Left ventricle myocardium inferior (tissue), 1 donor: ENCODE measurements at regions not wholly inside any gene's neighbourhood (a gene's known extent, or its start where the extent isn't known, plus 50 kb on each side); places are given as distances from the start of the nearest gene placed in this dataset.

ENCODE experiments used
- DNase-seq: peaks from one replicate; pipeline ENCODE4 v3.0.0-alpha.2; 2020
- H3K27ac ChIP-seq: fragments of 200-600 bp; replicated peaks from 2 replicates; pipeline ENCODE4 v1.8.0; 2021
- H3K27me3 ChIP-seq: fragments of 200-600 bp; 2 replicates; pipeline ENCODE4 v1.8.0; 2021; ENCODE audit warnings: low read depth
- H3K36me3 ChIP-seq: fragments of 200-600 bp; 2 replicates; pipeline ENCODE4 v1.8.0; 2021
- H3K4me1 ChIP-seq: fragments of 200-600 bp; 2 replicates; pipeline ENCODE4 v1.8.0; 2021
- H3K4me3 ChIP-seq: fragments of 200-600 bp; 2 replicates; pipeline ENCODE4 v1.8.0; 2021; ENCODE audit warnings: mild to moderate bottlenecking, moderate library complexity
- H3K9me3 ChIP-seq: fragments of 200-600 bp; replicated peaks from 2 replicates; pipeline ENCODE4 v1.8.0; 2021
- CTCF ChIP-seq: fragments of 200-600 bp; IDR thresholded peaks from 2 replicates; pipeline ENCODE4 v1.8.0; 2021; ENCODE audit warnings: antibody characterized with exemption, mild to moderate bottlenecking, borderline replicate concordance
- intact Hi-C: fragments of 100-400 bp; cut with micrococcal nuclease; formaldehyde crosslinking; loops from one replicate; pipeline ENCODE4 v1.11.0; 2022
- donor health status: DM: no; HTN: yes; CAD: no; lungs with severe emphysema.

- H3K4me3 ChIP-seq, result no peak overlapping the region
- no peaks in the 10 kb centered on the region for H3K9me3 ChIP-seq
- peaks cover 3% of the 10 kb centered on the region for H3K27me3 ChIP-seq
- no peaks in the 10 kb centered on the region for H3K4me1 ChIP-seq
- intact Hi-C loops, result no loop called here
- H3K36me3 ChIP-seq, result no peaks in the 10 kb centered on the region
- no peak for DNase-seq
- no peak for TF ChIP-seq CTCF
- no peak overlapping the region for H3K27ac ChIP-seq
These were observed 91.4 kb upstream of the AGAP1 start for GRCh38 chr2:235402422-235402821.

DNA sequence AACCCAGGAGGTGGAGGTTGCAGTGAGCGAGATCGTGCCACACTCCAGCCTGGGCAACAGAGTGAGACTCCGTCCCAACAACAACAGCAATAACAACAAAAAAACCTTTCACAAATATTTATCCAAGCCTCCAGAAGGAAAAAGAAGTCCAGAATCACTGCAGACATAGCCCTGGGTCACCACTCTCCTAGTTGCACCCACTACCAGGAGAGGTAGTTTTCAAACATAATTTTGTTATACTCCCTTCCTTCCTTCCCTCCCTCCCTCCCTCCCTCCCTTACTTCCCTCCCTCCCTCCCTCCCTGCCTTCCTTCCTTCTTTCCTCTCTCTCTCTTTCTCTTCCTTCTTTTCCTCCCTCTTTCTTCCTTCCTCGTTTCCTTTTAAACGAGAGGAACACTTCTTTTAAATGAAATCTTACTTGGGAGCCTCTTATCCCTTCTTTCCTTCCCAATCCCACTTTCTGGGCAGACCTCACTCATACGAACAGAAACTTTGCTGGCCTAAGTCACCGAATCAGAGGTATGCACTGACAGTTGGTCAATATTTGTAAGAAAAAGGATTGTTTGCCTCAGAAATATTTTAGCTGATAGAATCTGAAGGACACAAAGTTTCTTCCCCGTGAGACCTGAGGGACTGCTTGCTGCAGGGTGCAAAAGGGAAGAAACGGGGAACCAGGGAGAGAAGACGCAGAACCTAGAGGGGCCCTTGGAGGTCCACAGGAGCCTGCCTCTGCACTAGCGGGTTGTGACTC is 88.1 kb upstream of the AGAP1 start:
- Histone ChIP-seq H3K4me3 (no peak overlapping the region), H3K27me3 (no peaks in the 10 kb centered on the region), H3K4me1 (no peaks in the 10 kb centered on the region), H3K27ac (no peak overlapping the region), H3K36me3 (no peaks in the 10 kb centered on the region), H3K9me3 (no peaks in the 10 kb centered on the region)
- DNase-seq, result no peak
- no peak for TF ChIP-seq CTCF
- intact Hi-C loops, result no loop called here

GRCh38 chr2:235406430-235406829 is 87.4 kb upstream of the AGAP1 start:
- intact Hi-C loops, result no loop called here
- H3K9me3 ChIP-seq, result no peaks in the 10 kb centered on the region
- no peaks in the 10 kb centered on the region for H3K4me1 ChIP-seq
- DNase-seq, result no peak
- H3K27me3 ChIP-seq, result no peaks in the 10 kb centered on the region
- H3K4me3 ChIP-seq, result no peak overlapping the region
- no peak for TF ChIP-seq CTCF
- no peaks in the 10 kb centered on the region for H3K36me3 ChIP-seq
- H3K27ac ChIP-seq, result no peak overlapping the region

DNA sequence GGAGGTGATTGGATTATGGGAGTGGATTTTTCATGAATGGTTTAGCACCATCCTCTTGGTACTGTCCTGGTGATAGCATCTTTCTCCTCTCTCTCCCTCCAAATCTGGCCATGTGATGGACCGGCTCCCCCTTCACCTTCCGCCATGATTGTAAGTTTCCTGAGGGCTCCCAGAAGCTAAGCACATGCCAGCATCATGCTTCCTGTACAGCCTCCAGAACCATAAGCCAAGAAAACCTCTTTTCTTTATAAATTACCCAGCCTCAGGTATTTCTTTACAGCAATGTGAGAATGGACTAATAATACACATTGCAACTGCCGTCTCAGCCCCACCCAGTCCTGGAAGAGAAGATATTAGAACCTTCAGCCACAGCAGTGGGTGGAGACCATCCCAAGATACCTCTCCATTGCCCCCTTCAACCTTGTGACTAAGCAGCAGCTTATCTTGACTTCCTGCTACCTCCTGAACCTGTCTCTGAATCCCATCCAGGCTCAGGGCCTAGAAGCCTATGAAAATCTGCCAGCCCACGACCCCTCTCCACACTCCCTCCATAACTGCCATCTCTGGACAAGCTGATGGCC is 81.8 kb upstream of the AGAP1 start:
- Histone ChIP-seq H3K9me3 (no peaks in the 10 kb centered on the region), H3K4me1 (peaks cover 25% of the 10 kb centered on the region), H3K4me3 (no peak overlapping the region), H3K27me3 (no peaks in the 10 kb centered on the region), H3K27ac (no peak overlapping the region), H3K36me3 (no peaks in the 10 kb centered on the region)
- DNase-seq, result no peak
- no peak for TF ChIP-seq CTCF
- intact Hi-C loops, result no loop called here

GRCh38 chr2:235413064-235413463 is 80.8 kb upstream of the AGAP1 start:
- intact Hi-C loops, result no loop called here
- H3K27me3 ChIP-seq, result no peaks in the 10 kb centered on the region
- no peak overlapping the region for H3K27ac ChIP-seq
- no peaks in the 10 kb centered on the region for H3K36me3 ChIP-seq
- TF ChIP-seq CTCF, result no peak
- H3K4me1 ChIP-seq, result peaks cover 32% of the 10 kb centered on the region
- DNase-seq, result no peak
- H3K9me3 ChIP-seq, result no peaks in the 10 kb centered on the region
- no peak overlapping the region for H3K4me3 ChIP-seq
